ENCODE measurements at regions not wholly inside any gene's neighbourhood (a gene's known extent, or its start where the extent isn't known, plus 50 kb on each side); places are given as distances from the start of the nearest gene placed in this dataset.

DNA sequence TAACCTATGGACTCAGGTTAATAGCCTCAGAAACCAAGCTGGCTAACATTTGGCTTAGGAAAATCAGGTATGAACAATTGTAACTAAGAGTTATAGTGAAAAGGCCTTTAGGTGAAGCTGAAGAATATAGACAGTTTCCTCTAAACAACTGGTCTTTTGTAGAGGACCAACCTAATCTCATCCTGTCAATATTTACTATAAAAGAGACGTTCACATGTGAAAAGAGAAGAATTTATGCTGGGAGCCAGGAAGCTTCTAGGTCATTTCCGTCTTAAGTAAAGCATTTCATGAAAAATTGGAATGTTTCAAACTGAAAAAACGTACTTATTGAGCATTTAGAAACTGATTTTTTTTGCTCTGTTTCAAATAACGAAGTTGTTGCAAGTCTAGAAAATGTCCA, 764.3 kb upstream of the GOLIM4 start:
- TF ChIP-seq, protein P1, sequence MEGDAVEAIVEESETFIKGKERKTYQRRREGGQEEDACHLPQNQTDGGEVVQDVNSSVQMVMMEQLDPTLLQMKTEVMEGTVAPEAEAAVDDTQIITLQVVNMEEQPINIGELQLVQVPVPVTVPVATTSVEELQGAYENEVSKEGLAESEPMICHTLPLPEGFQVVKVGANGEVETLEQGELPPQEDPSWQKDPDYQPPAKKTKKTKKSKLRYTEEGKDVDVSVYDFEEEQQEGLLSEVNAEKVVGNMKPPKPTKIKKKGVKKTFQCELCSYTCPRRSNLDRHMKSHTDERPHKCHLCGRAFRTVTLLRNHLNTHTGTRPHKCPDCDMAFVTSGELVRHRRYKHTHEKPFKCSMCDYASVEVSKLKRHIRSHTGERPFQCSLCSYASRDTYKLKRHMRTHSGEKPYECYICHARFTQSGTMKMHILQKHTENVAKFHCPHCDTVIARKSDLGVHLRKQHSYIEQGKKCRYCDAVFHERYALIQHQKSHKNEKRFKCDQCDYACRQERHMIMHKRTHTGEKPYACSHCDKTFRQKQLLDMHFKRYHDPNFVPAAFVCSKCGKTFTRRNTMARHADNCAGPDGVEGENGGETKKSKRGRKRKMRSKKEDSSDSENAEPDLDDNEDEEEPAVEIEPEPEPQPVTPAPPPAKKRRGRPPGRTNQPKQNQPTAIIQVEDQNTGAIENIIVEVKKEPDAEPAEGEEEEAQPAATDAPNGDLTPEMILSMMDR (IDR thresholded peaks at IDR 0.05), result no peak
- TF ChIP-seq JUND (IDR thresholded peaks at IDR 0.05) (no peak), EZH2phosphoT487 (IDR thresholded peaks at IDR 0.05; ENCODE audit: borderline replicate concordance, low read depth) (no peak), YY1 (IDR thresholded peaks at IDR 0.05; ENCODE audit: low read depth) (no peak), EP300 (IDR thresholded peaks at IDR 0.05; ENCODE audit: borderline replicate concordance in 1 of 2, low read depth in 1 of 2, low read length in 1 of 2) (no peak), MXI1 (IDR thresholded peaks at IDR 0.05; ENCODE audit: low read depth, low read length) (no peak), TAF1 (IDR thresholded peaks at IDR 0.05; ENCODE audit: borderline replicate concordance, low read depth, low read length) (no peak), POLR2AphosphoS5 (IDR thresholded peaks at IDR 0.05; ENCODE audit: low read depth, low read length) (no peak), RAD21 (IDR thresholded peaks at IDR 0.05; ENCODE audit: low read length) (no peak), FOXJ3 (CRISPR knock-in tag; IDR thresholded peaks at IDR 0.05) (no peak), NFIC (IDR thresholded peaks at IDR 0.05; ENCODE audit: borderline replicate concordance) (no peak)
- TF ChIP-seq, protein P2, sequence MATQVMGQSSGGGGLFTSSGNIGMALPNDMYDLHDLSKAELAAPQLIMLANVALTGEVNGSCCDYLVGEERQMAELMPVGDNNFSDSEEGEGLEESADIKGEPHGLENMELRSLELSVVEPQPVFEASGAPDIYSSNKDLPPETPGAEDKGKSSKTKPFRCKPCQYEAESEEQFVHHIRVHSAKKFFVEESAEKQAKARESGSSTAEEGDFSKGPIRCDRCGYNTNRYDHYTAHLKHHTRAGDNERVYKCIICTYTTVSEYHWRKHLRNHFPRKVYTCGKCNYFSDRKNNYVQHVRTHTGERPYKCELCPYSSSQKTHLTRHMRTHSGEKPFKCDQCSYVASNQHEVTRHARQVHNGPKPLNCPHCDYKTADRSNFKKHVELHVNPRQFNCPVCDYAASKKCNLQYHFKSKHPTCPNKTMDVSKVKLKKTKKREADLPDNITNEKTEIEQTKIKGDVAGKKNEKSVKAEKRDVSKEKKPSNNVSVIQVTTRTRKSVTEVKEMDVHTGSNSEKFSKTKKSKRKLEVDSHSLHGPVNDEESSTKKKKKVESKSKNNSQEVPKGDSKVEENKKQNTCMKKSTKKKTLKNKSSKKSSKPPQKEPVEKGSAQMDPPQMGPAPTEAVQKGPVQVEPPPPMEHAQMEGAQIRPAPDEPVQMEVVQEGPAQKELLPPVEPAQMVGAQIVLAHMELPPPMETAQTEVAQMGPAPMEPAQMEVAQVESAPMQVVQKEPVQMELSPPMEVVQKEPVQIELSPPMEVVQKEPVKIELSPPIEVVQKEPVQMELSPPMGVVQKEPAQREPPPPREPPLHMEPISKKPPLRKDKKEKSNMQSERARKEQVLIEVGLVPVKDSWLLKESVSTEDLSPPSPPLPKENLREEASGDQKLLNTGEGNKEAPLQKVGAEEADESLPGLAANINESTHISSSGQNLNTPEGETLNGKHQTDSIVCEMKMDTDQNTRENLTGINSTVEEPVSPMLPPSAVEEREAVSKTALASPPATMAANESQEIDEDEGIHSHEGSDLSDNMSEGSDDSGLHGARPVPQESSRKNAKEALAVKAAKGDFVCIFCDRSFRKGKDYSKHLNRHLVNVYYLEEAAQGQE (IDR thresholded peaks at IDR 0.05; ENCODE audit: low read depth, low read length), result no peak
- TF ChIP-seq, protein P3, sequence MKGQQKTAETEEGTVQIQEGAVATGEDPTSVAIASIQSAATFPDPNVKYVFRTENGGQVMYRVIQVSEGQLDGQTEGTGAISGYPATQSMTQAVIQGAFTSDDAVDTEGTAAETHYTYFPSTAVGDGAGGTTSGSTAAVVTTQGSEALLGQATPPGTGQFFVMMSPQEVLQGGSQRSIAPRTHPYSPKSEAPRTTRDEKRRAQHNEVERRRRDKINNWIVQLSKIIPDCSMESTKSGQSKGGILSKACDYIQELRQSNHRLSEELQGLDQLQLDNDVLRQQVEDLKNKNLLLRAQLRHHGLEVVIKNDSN (IDR thresholded peaks at IDR 0.05; ENCODE audit: borderline replicate concordance, low read depth), result no peak

All from SK-N-SH (cell line).